Liver (tissue), 3 donors: ENCODE measurements at regions not wholly inside any gene's neighbourhood (a gene's known extent, or its start where the extent isn't known, plus 50 kb on each side); places are given as distances from the start of the nearest gene placed in this dataset.

Experiments used
- CTCF ChIP-seq: fragments of 150-350 bp; IDR thresholded peaks from 2 replicates; pipeline ENCODE4 v1.5.1; 2017; ENCODE audit warnings: improper control_type of control experiment, low read depth, low read length; ENCODE audit not compliant: missing input control
- EGR1 ChIP-seq, 2 donors: IDR thresholded peaks; 2 replicates each; pipeline ENCODE4 v1.6.1; 2016 to 2018; ENCODE audit warnings: antibody characterized with exemption in 2 of 2, low read depth in 2 of 2
- FOXA1 ChIP-seq: IDR thresholded peaks from 2 replicates; pipeline ENCODE4 v1.6.1; 2016; ENCODE audit warnings: antibody characterized with exemption
- GABPA ChIP-seq, 2 donors: IDR thresholded peaks in 1 of 2; conservative IDR thresholded peaks in 1 of 2; 2 replicates each; pipeline ENCODE4 v1.6.1; 2016; ENCODE audit warnings: antibody characterized with exemption in 2 of 2, mild to moderate bottlenecking in 1 of 2, moderate library complexity in 1 of 2
- JUND ChIP-seq, 2 donors: IDR thresholded peaks; 2 replicates each; pipeline ENCODE4 v1.6.1; 2016; ENCODE audit warnings: antibody characterized with exemption in 2 of 2
- MAX ChIP-seq: IDR thresholded peaks from 2 replicates; pipeline ENCODE4 v1.6.1; 2016; ENCODE audit warnings: antibody characterized with exemption
- RAD21 ChIP-seq, 2 donors: IDR thresholded peaks; 2 replicates each; pipeline ENCODE4 v1.6.1; 2016; ENCODE audit warnings: antibody characterized with exemption in 2 of 2, mild to moderate bottlenecking in 2 of 2
- RXRA ChIP-seq, 2 donors: IDR thresholded peaks; 2 replicates each; pipeline ENCODE4 v1.6.1; 2017 to 2018; ENCODE audit warnings: antibody characterized with exemption in 2 of 2, mild to moderate bottlenecking in 1 of 2
- SP1 ChIP-seq: IDR thresholded peaks from 2 replicates; pipeline ENCODE4 v1.6.1; 2018; ENCODE audit warnings: antibody characterized with exemption, mild to moderate bottlenecking
- TAF1 ChIP-seq: conservative IDR thresholded peaks from 2 replicates; pipeline ENCODE4 v1.6.1; 2016; ENCODE audit warnings: antibody characterized with exemption, mild to moderate bottlenecking
- YY1 ChIP-seq: IDR thresholded peaks from 2 replicates; pipeline ENCODE4 v1.6.1; 2016; ENCODE audit warnings: antibody characterized with exemption, mild to moderate bottlenecking
- TF ChIP-seq, protein P1 (sequence below): IDR thresholded peaks from 2 replicates; pipeline ENCODE4 v1.6.1; 2016; ENCODE audit warnings: antibody characterized with exemption, mild to moderate bottlenecking
- TF ChIP-seq, protein P2 (sequence below): IDR thresholded peaks from 2 replicates; pipeline ENCODE4 v1.6.1; 2016; ENCODE audit warnings: antibody characterized with exemption
- TF ChIP-seq, protein P3 (sequence below): IDR thresholded peaks from 2 replicates; pipeline ENCODE4 v1.6.1; 2016; ENCODE audit warnings: antibody characterized with exemption
- donor health status: healthy.
- donor health status: healthy.

- TF ChIP-seq, protein P1, sequence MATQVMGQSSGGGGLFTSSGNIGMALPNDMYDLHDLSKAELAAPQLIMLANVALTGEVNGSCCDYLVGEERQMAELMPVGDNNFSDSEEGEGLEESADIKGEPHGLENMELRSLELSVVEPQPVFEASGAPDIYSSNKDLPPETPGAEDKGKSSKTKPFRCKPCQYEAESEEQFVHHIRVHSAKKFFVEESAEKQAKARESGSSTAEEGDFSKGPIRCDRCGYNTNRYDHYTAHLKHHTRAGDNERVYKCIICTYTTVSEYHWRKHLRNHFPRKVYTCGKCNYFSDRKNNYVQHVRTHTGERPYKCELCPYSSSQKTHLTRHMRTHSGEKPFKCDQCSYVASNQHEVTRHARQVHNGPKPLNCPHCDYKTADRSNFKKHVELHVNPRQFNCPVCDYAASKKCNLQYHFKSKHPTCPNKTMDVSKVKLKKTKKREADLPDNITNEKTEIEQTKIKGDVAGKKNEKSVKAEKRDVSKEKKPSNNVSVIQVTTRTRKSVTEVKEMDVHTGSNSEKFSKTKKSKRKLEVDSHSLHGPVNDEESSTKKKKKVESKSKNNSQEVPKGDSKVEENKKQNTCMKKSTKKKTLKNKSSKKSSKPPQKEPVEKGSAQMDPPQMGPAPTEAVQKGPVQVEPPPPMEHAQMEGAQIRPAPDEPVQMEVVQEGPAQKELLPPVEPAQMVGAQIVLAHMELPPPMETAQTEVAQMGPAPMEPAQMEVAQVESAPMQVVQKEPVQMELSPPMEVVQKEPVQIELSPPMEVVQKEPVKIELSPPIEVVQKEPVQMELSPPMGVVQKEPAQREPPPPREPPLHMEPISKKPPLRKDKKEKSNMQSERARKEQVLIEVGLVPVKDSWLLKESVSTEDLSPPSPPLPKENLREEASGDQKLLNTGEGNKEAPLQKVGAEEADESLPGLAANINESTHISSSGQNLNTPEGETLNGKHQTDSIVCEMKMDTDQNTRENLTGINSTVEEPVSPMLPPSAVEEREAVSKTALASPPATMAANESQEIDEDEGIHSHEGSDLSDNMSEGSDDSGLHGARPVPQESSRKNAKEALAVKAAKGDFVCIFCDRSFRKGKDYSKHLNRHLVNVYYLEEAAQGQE = no peak
- TF ChIP-seq CTCF = no peak
- TF ChIP-seq MAX = no peak
- no peak for TF ChIP-seq RAD21 (IDR thresholded peaks at IDR 0.05)
- TF ChIP-seq, protein P2, sequence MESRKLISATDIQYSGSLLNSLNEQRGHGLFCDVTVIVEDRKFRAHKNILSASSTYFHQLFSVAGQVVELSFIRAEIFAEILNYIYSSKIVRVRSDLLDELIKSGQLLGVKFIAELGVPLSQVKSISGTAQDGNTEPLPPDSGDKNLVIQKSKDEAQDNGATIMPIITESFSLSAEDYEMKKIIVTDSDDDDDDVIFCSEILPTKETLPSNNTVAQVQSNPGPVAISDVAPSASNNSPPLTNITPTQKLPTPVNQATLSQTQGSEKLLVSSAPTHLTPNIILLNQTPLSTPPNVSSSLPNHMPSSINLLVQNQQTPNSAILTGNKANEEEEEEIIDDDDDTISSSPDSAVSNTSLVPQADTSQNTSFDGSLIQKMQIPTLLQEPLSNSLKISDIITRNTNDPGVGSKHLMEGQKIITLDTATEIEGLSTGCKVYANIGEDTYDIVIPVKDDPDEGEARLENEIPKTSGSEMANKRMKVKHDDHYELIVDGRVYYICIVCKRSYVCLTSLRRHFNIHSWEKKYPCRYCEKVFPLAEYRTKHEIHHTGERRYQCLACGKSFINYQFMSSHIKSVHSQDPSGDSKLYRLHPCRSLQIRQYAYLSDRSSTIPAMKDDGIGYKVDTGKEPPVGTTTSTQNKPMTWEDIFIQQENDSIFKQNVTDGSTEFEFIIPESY = no peak
- no peak for TF ChIP-seq GABPA (IDR thresholded peaks at IDR 0.05 in 1 of 2, conservative IDR thresholded peaks at IDR 0.05 in 1 of 2)
- TF ChIP-seq EGR1 (IDR thresholded peaks at IDR 0.05; ENCODE audit: low read depth in 2 of 2) = no peak
- no peak for TF ChIP-seq YY1
- TF ChIP-seq SP1 = no peak
- TF ChIP-seq, protein P3, sequence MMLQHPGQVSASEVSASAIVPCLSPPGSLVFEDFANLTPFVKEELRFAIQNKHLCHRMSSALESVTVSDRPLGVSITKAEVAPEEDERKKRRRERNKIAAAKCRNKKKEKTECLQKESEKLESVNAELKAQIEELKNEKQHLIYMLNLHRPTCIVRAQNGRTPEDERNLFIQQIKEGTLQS = no peak
- TF ChIP-seq TAF1 = no peak
- no peak for TF ChIP-seq JUND (IDR thresholded peaks at IDR 0.05)
- no peak for TF ChIP-seq FOXA1
- TF ChIP-seq RXRA (IDR thresholded peaks at IDR 0.05) = no peak
Observed at GRCh38 chr1:18574754-18575153, 55.9 kb upstream of the PAX7 start.
